ENCODE measurements at regions not wholly inside any gene's neighbourhood (a gene's known extent, or its start where the extent isn't known, plus 50 kb on each side); places are given as distances from the start of the nearest gene placed in this dataset.

- H3K27me3 Mint-ChIP-seq (ENCODE audit: low read depth in 2 of 2), result no peaks in the 10 kb centered on the region
- peaks cover 5 to 8% of the 10 kb centered on the region in 2 donors for H3K9me3 Mint-ChIP-seq
- H3K4me3 Mint-ChIP-seq, result no peak overlapping the region
- Histone ChIP-seq H3K36me3 (ENCODE audit: control insufficient read depth, insufficient read depth, low read length) (no peaks in the 10 kb centered on the region), H3K9me3 (ENCODE audit: control insufficient read depth, insufficient read depth, low read length) (peaks cover 5% of the 10 kb centered on the region), H3K27me3 (ENCODE audit: control insufficient read depth, insufficient read depth, low read length) (no peaks in the 10 kb centered on the region), H3K27ac (ENCODE audit: low read length) (no peak overlapping the region), H3K4me3 (ENCODE audit: low read length) (no peak overlapping the region), H3K4me1 (ENCODE audit: control insufficient read depth, insufficient read depth, low read length) (no peaks in the 10 kb centered on the region)
- no peak for TF ChIP-seq CTCF (IDR thresholded peaks at IDR 0.05)
- DNase-seq (no peak), ATAC-seq (no peak)
- no peaks in the 10 kb centered on the region for H3K4me1 Mint-ChIP-seq
- H3K27ac Mint-ChIP-seq, result no peak overlapping the region
- intact Hi-C loops (cut with micrococcal nuclease), result no loop called here
- no peaks in the 10 kb centered on the region for H3K36me3 Mint-ChIP-seq
- WGBS (ENCODE audit: insufficient coverage), result no CpG with 5 or more reads among the region's 1 CpG
Observed at GRCh38 chr7:88689821-88690220, 69.7 kb upstream of the ZNF804B start.

GRCh38 chr7:88688222-88688621 lies 71.3 kb upstream of the ZNF804B start:
- DNase-seq, result no peak
- no peaks in the 10 kb centered on the region for H3K27me3 ChIP-seq (ENCODE audit: control insufficient read depth, insufficient read depth, low read length)
- no peak overlapping the region for H3K4me3 ChIP-seq (ENCODE audit: low read length)
- H3K9me3 ChIP-seq (ENCODE audit: control insufficient read depth, insufficient read depth, low read length), result peaks cover 5% of the 10 kb centered on the region
- H3K4me3 Mint-ChIP-seq, result no peak overlapping the region
- intact Hi-C loops (cut with micrococcal nuclease), result no loop called here
- H3K27me3 Mint-ChIP-seq (ENCODE audit: low read depth in 2 of 2), result no peaks in the 10 kb centered on the region
- H3K27ac ChIP-seq (ENCODE audit: low read length), result no peak overlapping the region
- no peak for TF ChIP-seq CTCF (IDR thresholded peaks at IDR 0.05)
- no peaks in the 10 kb centered on the region for H3K4me1 Mint-ChIP-seq
- no peaks in the 10 kb centered on the region for H3K4me1 ChIP-seq (ENCODE audit: control insufficient read depth, insufficient read depth, low read length)
- no CpG with 5 or more reads among the region's 1 CpG for WGBS (ENCODE audit: insufficient coverage)
- no peaks in the 10 kb centered on the region for H3K36me3 Mint-ChIP-seq
- peaks cover 7 to 8% of the 10 kb centered on the region in 2 donors for H3K9me3 Mint-ChIP-seq
- no peak overlapping the region for H3K27ac Mint-ChIP-seq
- no peak for ATAC-seq
- no peaks in the 10 kb centered on the region for H3K36me3 ChIP-seq (ENCODE audit: control insufficient read depth, insufficient read depth, low read length)

- H3K4me1 Mint-ChIP-seq, result no peaks in the 10 kb centered on the region
- no peak for TF ChIP-seq CTCF (IDR thresholded peaks at IDR 0.05)
- no peak for DNase-seq
- intact Hi-C loops (cut with micrococcal nuclease), result no loop called here
- Histone ChIP-seq H3K27ac (ENCODE audit: low read length) (no peak overlapping the region), H3K4me1 (ENCODE audit: control insufficient read depth, insufficient read depth, low read length) (no peaks in the 10 kb centered on the region), H3K9me3 (ENCODE audit: control insufficient read depth, insufficient read depth, low read length) (peaks cover 5% of the 10 kb centered on the region), H3K4me3 (ENCODE audit: low read length) (no peak overlapping the region), H3K36me3 (ENCODE audit: control insufficient read depth, insufficient read depth, low read length) (no peaks in the 10 kb centered on the region), H3K27me3 (ENCODE audit: control insufficient read depth, insufficient read depth, low read length) (no peaks in the 10 kb centered on the region)
- no peak for ATAC-seq
- no peaks in the 10 kb centered on the region for H3K36me3 Mint-ChIP-seq
- no peaks in the 10 kb centered on the region for H3K27me3 Mint-ChIP-seq (ENCODE audit: low read depth in 2 of 2)
- no peak overlapping the region for H3K4me3 Mint-ChIP-seq
- WGBS (ENCODE audit: insufficient coverage), result 94% methylated on average over 30 of the region's 30 CpGs
- peaks cover 8% of the 10 kb centered on the region in 2 donors for H3K9me3 Mint-ChIP-seq
- no peak overlapping the region for H3K27ac Mint-ChIP-seq
Observed at GRCh38 chr7:88686468-88687229, 72.9 kb upstream of the ZNF804B start.

GRCh38 chr7:88681682-88682081 lies 77.8 kb upstream of the ZNF804B start:
- no peak overlapping the region for H3K27ac ChIP-seq (ENCODE audit: low read length)
- Mint-ChIP-seq H3K27me3 (ENCODE audit: low read depth in 2 of 2) (no peaks in the 10 kb centered on the region), H3K4me3 (no peak overlapping the region), H3K9me3 (peaks cover 10 to 16% of the 10 kb centered on the region in 2 donors), H3K27ac (no peak overlapping the region), H3K4me1 (no peaks in the 10 kb centered on the region), H3K36me3 (no peaks in the 10 kb centered on the region)
- no peak overlapping the region for H3K4me3 ChIP-seq (ENCODE audit: low read length)
- TF ChIP-seq CTCF (IDR thresholded peaks at IDR 0.05), result no peak
- ATAC-seq, result no peak
- H3K27me3 ChIP-seq (ENCODE audit: control insufficient read depth, insufficient read depth, low read length), result no peaks in the 10 kb centered on the region
- no peak for DNase-seq
- intact Hi-C loops (cut with micrococcal nuclease), result no loop called here
- no peaks in the 10 kb centered on the region for H3K4me1 ChIP-seq (ENCODE audit: control insufficient read depth, insufficient read depth, low read length)
- WGBS (ENCODE audit: insufficient coverage), result no CpG with 5 or more reads among the region's 2 CpGs
- no peaks in the 10 kb centered on the region for H3K36me3 ChIP-seq (ENCODE audit: control insufficient read depth, insufficient read depth, low read length)
- peaks cover 5% of the 10 kb centered on the region for H3K9me3 ChIP-seq (ENCODE audit: control insufficient read depth, insufficient read depth, low read length)
